ENCODE measurements at regions not wholly inside any gene's neighbourhood (a gene's known extent, or its start where the extent isn't known, plus 50 kb on each side); places are given as distances from the start of the nearest gene placed in this dataset.

DNA sequence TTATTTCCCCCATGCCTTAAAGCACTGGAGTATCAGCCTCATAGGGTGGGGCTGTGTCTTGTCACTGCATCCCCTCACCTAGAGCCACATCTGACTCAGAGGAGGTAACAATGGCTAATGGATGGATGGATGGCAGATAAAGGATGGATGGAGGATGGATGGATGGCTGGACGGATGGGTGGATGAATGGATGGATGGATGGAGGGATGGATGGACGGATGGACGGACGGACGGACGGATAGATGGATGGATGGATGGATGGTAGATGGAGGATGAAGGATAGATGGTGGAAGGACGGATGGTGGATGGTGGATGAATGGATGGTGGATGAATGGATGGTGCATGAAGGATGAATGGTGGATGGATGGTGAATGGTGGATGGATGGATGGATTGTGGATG lies 77.2 kb downstream of the PDGFA start:
- TF ChIP-seq, protein P1, sequence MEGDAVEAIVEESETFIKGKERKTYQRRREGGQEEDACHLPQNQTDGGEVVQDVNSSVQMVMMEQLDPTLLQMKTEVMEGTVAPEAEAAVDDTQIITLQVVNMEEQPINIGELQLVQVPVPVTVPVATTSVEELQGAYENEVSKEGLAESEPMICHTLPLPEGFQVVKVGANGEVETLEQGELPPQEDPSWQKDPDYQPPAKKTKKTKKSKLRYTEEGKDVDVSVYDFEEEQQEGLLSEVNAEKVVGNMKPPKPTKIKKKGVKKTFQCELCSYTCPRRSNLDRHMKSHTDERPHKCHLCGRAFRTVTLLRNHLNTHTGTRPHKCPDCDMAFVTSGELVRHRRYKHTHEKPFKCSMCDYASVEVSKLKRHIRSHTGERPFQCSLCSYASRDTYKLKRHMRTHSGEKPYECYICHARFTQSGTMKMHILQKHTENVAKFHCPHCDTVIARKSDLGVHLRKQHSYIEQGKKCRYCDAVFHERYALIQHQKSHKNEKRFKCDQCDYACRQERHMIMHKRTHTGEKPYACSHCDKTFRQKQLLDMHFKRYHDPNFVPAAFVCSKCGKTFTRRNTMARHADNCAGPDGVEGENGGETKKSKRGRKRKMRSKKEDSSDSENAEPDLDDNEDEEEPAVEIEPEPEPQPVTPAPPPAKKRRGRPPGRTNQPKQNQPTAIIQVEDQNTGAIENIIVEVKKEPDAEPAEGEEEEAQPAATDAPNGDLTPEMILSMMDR (IDR thresholded peaks at IDR 0.05), result no peak
- TF ChIP-seq POLR2A (IDR thresholded peaks at IDR 0.05), result no peak
